Fibroblast of skin of left quadriceps (primary cell): ENCODE measurements at regions not wholly inside any gene's neighbourhood (a gene's known extent, or its start where the extent isn't known, plus 50 kb on each side); places are given as distances from the start of the nearest gene placed in this dataset.

Experiments used
- DNase-seq, 2 experiments: peaks; one replicate each; pipeline ENCODE4 v3.0.0-alpha.2; 2013; ENCODE audit warnings: low read depth in 2 of 2

- no peak for DNase-seq
Observed at GRCh38 chr3:148079370-148079769, 618.3 kb upstream of the AGTR1 start.

- no peak for DNase-seq
Observed at GRCh38 chr3:148081926-148082325, 615.8 kb upstream of the AGTR1 start.

- DNase-seq = no peak
Observed at GRCh38 chr3:148082506-148083280, 615.0 kb upstream of the AGTR1 start.

- no peak for DNase-seq
Observed at GRCh38 chr3:148083526-148084182, 614.0 kb upstream of the AGTR1 start.

- DNase-seq = no peak
Observed at GRCh38 chr3:148084931-148085330, 612.8 kb upstream of the AGTR1 start.

GRCh38 chr3:148087601-148088371 lies 609.9 kb upstream of the AGTR1 start:
- no peak for DNase-seq

GRCh38 chr3:148089171-148089570 lies 608.5 kb upstream of the AGTR1 start:
- no peak for DNase-seq

GRCh38 chr3:148090156-148090555 lies 607.5 kb upstream of the AGTR1 start:
- DNase-seq = no peak

GRCh38 chr3:148092624-148093347 lies 604.9 kb upstream of the AGTR1 start:
- DNase-seq = peak in 1 of 2 experiments; percentile 42

- DNase-seq = no peak
Observed at GRCh38 chr3:148093753-148094152, 604.0 kb upstream of the AGTR1 start.

GRCh38 chr3:148095962-148096361 lies 601.7 kb upstream of the AGTR1 start:
- DNase-seq = no peak

GRCh38 chr3:148100476-148100875 lies 597.2 kb upstream of the AGTR1 start:
- no peak for DNase-seq

GRCh38 chr3:148101061-148101460 lies 596.6 kb upstream of the AGTR1 start:
- DNase-seq = peak; percentile 63 to 65

- DNase-seq = peak; percentile 57 to 61
Observed at GRCh38 chr3:148102156-148102555, 595.5 kb upstream of the AGTR1 start.

- DNase-seq = no peak
Observed at GRCh38 chr3:148106062-148106461, 591.6 kb upstream of the AGTR1 start.

- no peak for DNase-seq
Observed at GRCh38 chr3:148126956-148127355, 570.7 kb upstream of the AGTR1 start.

- no peak for DNase-seq
Observed at GRCh38 chr3:148128136-148128535, 569.6 kb upstream of the AGTR1 start.

- no peak for DNase-seq
Observed at GRCh38 chr3:148131990-148132638, 565.6 kb upstream of the AGTR1 start.

- DNase-seq = no peak
Observed at GRCh38 chr3:148136816-148137215, 560.9 kb upstream of the AGTR1 start.

- DNase-seq = no peak
Observed at GRCh38 chr3:148146241-148146640, 551.5 kb upstream of the AGTR1 start.
